ENCODE measurements at regions not wholly inside any gene's neighbourhood (a gene's known extent, or its start where the extent isn't known, plus 50 kb on each side); places are given as distances from the start of the nearest gene placed in this dataset.

DNA sequence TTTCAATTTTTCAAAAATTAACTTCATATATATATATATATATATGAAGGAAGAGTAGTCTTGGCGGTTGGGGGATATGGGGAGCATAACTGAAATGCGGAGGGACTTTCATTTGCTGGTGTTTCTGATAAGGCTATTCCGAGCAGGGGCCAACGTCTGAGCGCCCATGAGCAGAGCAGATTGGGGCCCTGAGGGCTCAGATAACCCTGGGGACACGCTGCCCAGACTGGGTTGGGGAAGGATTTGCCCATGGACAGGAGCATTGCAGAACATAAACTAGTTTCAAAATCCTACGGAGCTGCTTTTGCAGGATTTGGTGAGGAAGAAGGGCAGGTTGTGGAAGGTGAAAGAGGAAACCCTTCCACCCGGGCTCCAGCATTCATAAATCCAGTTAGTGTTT lies 240.2 kb downstream of the IRX1 start:
- Histone ChIP-seq H3K36me3 (ENCODE audit: control insufficient read depth in 2 of 2, insufficient read depth in 2 of 2, low read length in 2 of 2) (no peaks in the 10 kb centered on the region), H3K27me3 (ENCODE audit: control insufficient read depth in 2 of 2, insufficient read depth in 2 of 2, low read length in 2 of 2) (no peaks in the 10 kb centered on the region), H3K27ac (ENCODE audit: low read depth in 2 of 2, low read length in 2 of 2) (no peak overlapping the region), H3K4me3 (ENCODE audit: low read length in 2 of 2) (no peak overlapping the region), H3K9me3 (ENCODE audit: control insufficient read depth in 2 of 2, low read length in 2 of 2) (no peaks in the 10 kb centered on the region), H3K4me1 (ENCODE audit: control insufficient read depth in 2 of 2, insufficient read depth in 2 of 2, low read length in 2 of 2) (no peaks in the 10 kb centered on the region), H3K9ac (ENCODE audit: low read depth in 1 of 2, low read length in 2 of 2) (no peak overlapping the region)

DNA sequence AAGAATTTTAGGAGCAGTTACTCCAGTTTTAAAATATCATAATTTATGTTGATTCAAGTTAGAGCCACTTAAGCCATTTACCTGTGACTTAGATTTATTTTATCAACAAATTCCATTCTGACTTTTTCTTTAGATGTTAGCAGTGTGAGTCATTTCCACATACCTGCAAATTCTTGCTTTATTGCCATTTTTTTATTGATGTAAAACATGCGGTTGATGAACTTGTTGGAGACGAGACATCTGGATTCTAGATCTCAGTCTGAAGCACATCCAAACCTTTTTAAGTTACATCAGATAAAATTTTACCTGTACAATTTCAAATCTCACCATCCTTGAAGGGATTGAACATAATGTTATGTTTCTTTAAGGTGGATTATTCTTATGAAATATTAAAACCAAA lies 240.9 kb downstream of the IRX1 start:
- Histone ChIP-seq H3K27me3 (ENCODE audit: control insufficient read depth in 2 of 2, insufficient read depth in 2 of 2, low read length in 2 of 2) (no peaks in the 10 kb centered on the region), H3K9me3 (ENCODE audit: control insufficient read depth in 2 of 2, low read length in 2 of 2) (no peaks in the 10 kb centered on the region), H3K9ac (ENCODE audit: low read depth in 1 of 2, low read length in 2 of 2) (no peak overlapping the region), H3K36me3 (ENCODE audit: control insufficient read depth in 2 of 2, insufficient read depth in 2 of 2, low read length in 2 of 2) (no peaks in the 10 kb centered on the region), H3K4me3 (ENCODE audit: low read length in 2 of 2) (no peak overlapping the region), H3K27ac (ENCODE audit: low read depth in 2 of 2, low read length in 2 of 2) (no peak overlapping the region), H3K4me1 (ENCODE audit: control insufficient read depth in 2 of 2, insufficient read depth in 2 of 2, low read length in 2 of 2) (no peaks in the 10 kb centered on the region)

DNA sequence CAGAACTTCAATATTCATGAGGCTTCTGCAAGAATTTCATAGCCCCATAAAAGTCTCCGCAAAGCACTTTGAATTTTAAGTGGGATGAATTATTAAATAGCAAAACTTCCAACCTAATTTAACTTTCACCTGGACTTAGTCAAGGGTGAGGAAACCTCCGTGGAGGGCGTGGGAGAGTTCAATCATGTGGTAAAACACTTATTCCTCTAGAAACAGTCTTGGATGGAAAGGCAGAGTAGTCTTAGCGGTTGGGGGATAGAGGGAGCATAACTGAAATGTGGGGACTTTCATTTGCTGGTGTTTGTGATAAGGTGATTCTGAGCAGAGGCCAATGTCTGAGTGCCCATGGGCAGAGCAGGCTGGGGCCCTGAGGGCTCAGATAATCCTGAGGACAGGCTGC lies 241.9 kb downstream of the IRX1 start:
- H3K4me1 ChIP-seq (ENCODE audit: control insufficient read depth in 2 of 2, insufficient read depth in 2 of 2, low read length in 2 of 2): no peaks in the 10 kb centered on the region

DNA sequence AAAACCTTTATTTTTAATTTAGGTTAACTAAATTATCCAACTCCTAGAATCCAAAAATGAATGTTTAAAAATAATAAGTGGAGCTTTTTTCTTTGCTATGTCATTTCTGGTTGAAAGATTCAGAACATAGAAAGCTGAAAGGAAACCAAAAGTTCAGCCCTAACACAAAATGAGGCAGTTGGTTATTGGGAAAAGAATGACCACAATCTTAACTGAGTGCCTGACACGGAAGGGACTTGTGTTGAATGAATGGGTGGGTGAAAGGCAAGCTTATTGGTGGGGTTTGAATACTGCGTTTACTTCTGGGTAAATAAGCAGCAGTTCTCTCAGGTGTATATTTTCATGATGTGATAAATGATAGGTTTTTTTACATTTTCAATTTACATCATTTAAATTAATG lies 243.5 kb downstream of the IRX1 start:
- Histone ChIP-seq H3K9me3 (ENCODE audit: control insufficient read depth in 2 of 2, low read length in 2 of 2) (no peaks in the 10 kb centered on the region), H3K27me3 (ENCODE audit: control insufficient read depth in 2 of 2, insufficient read depth in 2 of 2, low read length in 2 of 2) (no peaks in the 10 kb centered on the region), H3K4me1 (ENCODE audit: control insufficient read depth in 2 of 2, insufficient read depth in 2 of 2, low read length in 2 of 2) (no peaks in the 10 kb centered on the region), H3K9ac (ENCODE audit: low read depth in 1 of 2, low read length in 2 of 2) (no peak overlapping the region), H3K36me3 (ENCODE audit: control insufficient read depth in 2 of 2, insufficient read depth in 2 of 2, low read length in 2 of 2) (no peaks in the 10 kb centered on the region), H3K4me3 (ENCODE audit: low read length in 2 of 2) (no peak overlapping the region), H3K27ac (ENCODE audit: low read depth in 2 of 2, low read length in 2 of 2) (no peak overlapping the region)

More for the DNA sequence above, 241.9 kb downstream of the IRX1 start:
- Histone ChIP-seq H3K9ac (ENCODE audit: low read depth in 1 of 2, low read length in 2 of 2) (no peak overlapping the region), H3K9me3 (ENCODE audit: control insufficient read depth in 2 of 2, low read length in 2 of 2) (no peaks in the 10 kb centered on the region), H3K27me3 (ENCODE audit: control insufficient read depth in 2 of 2, insufficient read depth in 2 of 2, low read length in 2 of 2) (no peaks in the 10 kb centered on the region), H3K27ac (ENCODE audit: low read depth in 2 of 2, low read length in 2 of 2) (no peak overlapping the region), H3K36me3 (ENCODE audit: control insufficient read depth in 2 of 2, insufficient read depth in 2 of 2, low read length in 2 of 2) (no peaks in the 10 kb centered on the region), H3K4me3 (ENCODE audit: low read length in 2 of 2) (no peak overlapping the region)

DNA sequence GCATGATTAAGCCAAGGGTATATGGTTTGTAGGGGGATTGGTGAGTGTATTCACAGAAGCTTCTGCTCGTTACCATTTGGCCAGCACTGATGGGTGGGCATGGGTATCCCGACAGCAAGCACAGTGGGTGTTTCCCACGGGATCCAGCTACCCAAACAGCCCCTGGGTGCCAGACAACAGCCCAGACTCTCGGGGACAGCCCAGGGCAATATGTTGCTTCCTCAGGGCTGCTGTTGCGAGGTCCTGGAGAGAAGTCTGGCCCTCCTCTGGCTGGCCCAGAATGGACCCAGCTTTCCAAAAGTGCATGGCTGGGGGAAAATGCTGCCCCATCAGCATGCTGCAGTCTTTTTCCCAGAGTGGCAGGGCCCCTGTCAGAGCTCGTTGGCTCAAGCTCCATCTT lies 247.0 kb downstream of the IRX1 start:
- Histone ChIP-seq H3K27me3 (ENCODE audit: control insufficient read depth in 2 of 2, insufficient read depth in 2 of 2, low read length in 2 of 2) (no peaks in the 10 kb centered on the region), H3K4me3 (ENCODE audit: low read length in 2 of 2) (no peak overlapping the region), H3K27ac (ENCODE audit: low read depth in 2 of 2, low read length in 2 of 2) (no peak overlapping the region), H3K36me3 (ENCODE audit: control insufficient read depth in 2 of 2, insufficient read depth in 2 of 2, low read length in 2 of 2) (no peaks in the 10 kb centered on the region), H3K9me3 (ENCODE audit: control insufficient read depth in 2 of 2, low read length in 2 of 2) (no peaks in the 10 kb centered on the region), H3K4me1 (ENCODE audit: control insufficient read depth in 2 of 2, insufficient read depth in 2 of 2, low read length in 2 of 2) (no peaks in the 10 kb centered on the region), H3K9ac (ENCODE audit: low read depth in 1 of 2, low read length in 2 of 2) (no peak overlapping the region)

DNA sequence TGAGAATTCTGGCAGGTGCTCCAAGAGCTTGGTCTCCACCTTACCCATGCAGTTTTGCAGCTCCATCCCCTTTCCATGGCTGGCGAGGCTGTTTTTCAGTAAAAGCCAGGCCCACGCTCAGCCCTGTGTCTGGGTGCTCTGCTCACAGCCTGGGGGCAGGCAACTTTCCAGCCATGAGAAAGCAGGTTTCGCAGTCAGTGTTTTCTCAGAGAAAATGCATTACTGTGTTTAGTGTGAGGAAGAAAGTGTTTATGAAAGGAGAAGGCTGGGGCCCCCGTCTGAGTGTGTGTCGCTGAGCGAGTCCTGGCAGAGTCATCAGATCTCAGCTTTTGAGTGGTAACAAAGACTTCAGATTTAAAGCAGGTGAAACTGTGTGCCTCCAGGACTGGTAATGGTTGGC lies 248.1 kb downstream of the IRX1 start:
- H3K4me1 ChIP-seq (ENCODE audit: control insufficient read depth in 2 of 2, insufficient read depth in 2 of 2, low read length in 2 of 2): no peaks in the 10 kb centered on the region
- H3K36me3 ChIP-seq (ENCODE audit: control insufficient read depth in 2 of 2, insufficient read depth in 2 of 2, low read length in 2 of 2): no peaks in the 10 kb centered on the region

DNA sequence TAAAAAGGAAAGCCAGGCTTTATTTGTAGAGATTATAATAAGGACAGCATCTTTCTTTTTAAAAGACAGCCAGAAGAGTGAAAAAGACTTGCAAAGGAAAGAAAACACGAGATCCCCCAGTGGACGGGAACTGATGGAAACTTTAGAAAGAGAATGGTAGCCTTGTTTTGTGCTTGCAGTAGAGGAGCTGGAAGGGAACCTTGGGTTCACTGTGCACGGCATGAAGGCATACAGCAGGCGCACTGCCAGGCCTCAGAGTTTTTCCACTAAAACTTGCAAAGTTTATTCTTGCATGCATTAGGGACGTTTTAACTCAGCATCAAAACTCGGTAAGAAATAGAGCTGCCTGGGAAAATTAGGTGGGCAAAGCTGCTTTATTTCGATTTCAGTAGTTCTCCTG lies 248.6 kb downstream of the IRX1 start:
- Histone ChIP-seq H3K27me3 (ENCODE audit: control insufficient read depth in 2 of 2, insufficient read depth in 2 of 2, low read length in 2 of 2) (no peaks in the 10 kb centered on the region), H3K4me1 (ENCODE audit: control insufficient read depth in 2 of 2, insufficient read depth in 2 of 2, low read length in 2 of 2) (no peaks in the 10 kb centered on the region), H3K4me3 (ENCODE audit: low read length in 2 of 2) (no peak overlapping the region), H3K9me3 (ENCODE audit: control insufficient read depth in 2 of 2, low read length in 2 of 2) (no peaks in the 10 kb centered on the region), H3K9ac (ENCODE audit: low read depth in 1 of 2, low read length in 2 of 2) (no peak overlapping the region), H3K36me3 (ENCODE audit: control insufficient read depth in 2 of 2, insufficient read depth in 2 of 2, low read length in 2 of 2) (no peaks in the 10 kb centered on the region), H3K27ac (ENCODE audit: low read depth in 2 of 2, low read length in 2 of 2) (no peak overlapping the region)

More for the DNA sequence above, 248.1 kb downstream of the IRX1 start:
- Histone ChIP-seq H3K27ac (ENCODE audit: low read depth in 2 of 2, low read length in 2 of 2) (no peak overlapping the region), H3K9me3 (ENCODE audit: control insufficient read depth in 2 of 2, low read length in 2 of 2) (no peaks in the 10 kb centered on the region), H3K27me3 (ENCODE audit: control insufficient read depth in 2 of 2, insufficient read depth in 2 of 2, low read length in 2 of 2) (no peaks in the 10 kb centered on the region), H3K9ac (ENCODE audit: low read depth in 1 of 2, low read length in 2 of 2) (no peak overlapping the region), H3K4me3 (ENCODE audit: low read length in 2 of 2) (no peak overlapping the region)

DNA sequence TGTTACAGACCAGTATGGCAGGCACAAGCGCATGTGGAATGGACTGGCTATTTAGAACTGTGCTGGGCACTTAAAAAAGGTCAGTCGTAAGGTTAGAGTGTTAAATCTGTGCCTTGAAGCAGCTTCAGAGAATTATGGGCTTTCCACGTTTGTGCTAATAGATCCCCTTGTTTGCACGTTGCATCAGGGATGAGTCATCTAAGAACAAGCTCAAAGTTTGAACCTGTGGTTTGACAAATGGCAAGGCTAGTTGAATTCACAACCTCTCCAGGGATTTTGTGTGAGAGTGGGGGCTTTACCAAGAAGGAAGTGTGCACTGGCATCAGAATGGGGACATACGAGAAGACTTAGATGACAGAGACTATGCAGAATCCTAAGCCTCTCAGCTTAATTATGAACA lies 249.6 kb downstream of the IRX1 start:
- Histone ChIP-seq H3K27me3 (ENCODE audit: control insufficient read depth in 2 of 2, insufficient read depth in 2 of 2, low read length in 2 of 2) (no peaks in the 10 kb centered on the region), H3K9me3 (ENCODE audit: control insufficient read depth in 2 of 2, low read length in 2 of 2) (no peaks in the 10 kb centered on the region), H3K36me3 (ENCODE audit: control insufficient read depth in 2 of 2, insufficient read depth in 2 of 2, low read length in 2 of 2) (no peaks in the 10 kb centered on the region), H3K27ac (ENCODE audit: low read depth in 2 of 2, low read length in 2 of 2) (no peak overlapping the region), H3K9ac (ENCODE audit: low read depth in 1 of 2, low read length in 2 of 2) (no peak overlapping the region), H3K4me1 (ENCODE audit: control insufficient read depth in 2 of 2, insufficient read depth in 2 of 2, low read length in 2 of 2) (no peaks in the 10 kb centered on the region), H3K4me3 (ENCODE audit: low read length in 2 of 2) (no peak overlapping the region)

DNA sequence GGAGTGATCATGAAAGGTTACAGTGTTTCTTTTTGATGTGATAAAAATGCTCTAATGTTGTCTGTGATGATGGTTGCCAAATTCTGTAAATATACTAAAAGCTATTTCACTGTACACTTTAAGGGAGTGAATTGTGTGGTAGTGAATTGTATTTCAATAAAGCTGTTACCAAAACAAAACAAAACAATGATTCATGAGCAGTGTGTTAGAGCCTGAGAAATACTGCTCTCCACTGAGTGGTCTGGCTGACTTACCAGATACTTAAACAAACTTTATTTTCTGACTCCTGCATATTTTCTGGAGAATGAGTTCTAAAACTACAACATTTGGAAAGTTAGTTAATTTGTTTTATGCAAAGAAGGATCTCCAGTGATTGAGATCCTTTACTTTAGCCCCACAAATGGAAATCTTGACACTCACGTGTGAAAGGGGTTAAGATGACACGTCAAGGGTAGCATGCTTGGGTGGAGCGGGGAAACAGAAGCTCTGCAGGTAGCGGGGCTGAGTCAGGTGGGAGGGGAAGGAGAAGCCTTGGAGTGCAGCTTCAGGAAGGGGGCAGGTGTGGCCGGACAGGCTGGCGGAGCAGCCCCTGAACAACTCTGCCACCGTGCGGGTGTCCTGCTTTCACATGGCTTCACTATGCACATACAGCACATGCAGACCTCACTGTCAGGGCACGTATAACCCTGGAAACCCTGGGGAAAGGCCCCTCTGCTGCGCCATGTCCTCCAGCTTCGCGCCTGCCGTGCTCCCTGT lies 256.7 kb downstream of the IRX1 start:
- no peak overlapping the region for H3K9ac ChIP-seq (ENCODE audit: low read depth in 1 of 2, low read length in 2 of 2)
- no peak overlapping the region for H3K4me3 ChIP-seq (ENCODE audit: low read length in 2 of 2)
- no peaks in the 10 kb centered on the region for H3K36me3 ChIP-seq (ENCODE audit: control insufficient read depth in 2 of 2, insufficient read depth in 2 of 2, low read length in 2 of 2)
- no peaks in the 10 kb centered on the region for H3K27me3 ChIP-seq (ENCODE audit: control insufficient read depth in 2 of 2, insufficient read depth in 2 of 2, low read length in 2 of 2)
- H3K9me3 ChIP-seq (ENCODE audit: control insufficient read depth in 2 of 2, low read length in 2 of 2): no peaks in the 10 kb centered on the region
- no peaks in the 10 kb centered on the region for H3K4me1 ChIP-seq (ENCODE audit: control insufficient read depth in 2 of 2, insufficient read depth in 2 of 2, low read length in 2 of 2)
- H3K27ac ChIP-seq (ENCODE audit: low read depth in 2 of 2, low read length in 2 of 2): no peak overlapping the region

DNA sequence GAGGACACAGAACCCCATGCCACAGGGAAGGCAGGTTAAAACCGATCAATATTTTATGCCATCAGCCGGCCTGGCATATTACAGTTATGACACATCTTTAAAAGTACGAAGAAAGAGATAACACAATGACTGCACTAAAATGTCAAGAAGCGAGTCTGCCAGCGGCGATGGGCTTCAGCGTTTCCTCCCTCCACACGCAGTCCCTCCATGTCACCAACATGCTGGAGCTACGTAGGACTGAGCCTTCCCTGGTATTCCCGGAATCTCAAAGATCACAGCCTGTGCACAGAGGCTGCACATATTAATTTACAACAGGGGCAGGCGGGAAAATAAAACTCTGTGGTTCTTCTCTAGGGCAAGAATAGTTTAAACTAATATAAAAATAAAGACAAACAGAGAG lies 257.7 kb downstream of the IRX1 start:
- Histone ChIP-seq H3K36me3 (ENCODE audit: control insufficient read depth in 2 of 2, insufficient read depth in 2 of 2, low read length in 2 of 2) (no peaks in the 10 kb centered on the region), H3K9me3 (ENCODE audit: control insufficient read depth in 2 of 2, low read length in 2 of 2) (no peaks in the 10 kb centered on the region), H3K4me1 (ENCODE audit: control insufficient read depth in 2 of 2, insufficient read depth in 2 of 2, low read length in 2 of 2) (no peaks in the 10 kb centered on the region), H3K4me3 (ENCODE audit: low read length in 2 of 2) (no peak overlapping the region), H3K9ac (ENCODE audit: low read depth in 1 of 2, low read length in 2 of 2) (no peak overlapping the region), H3K27ac (ENCODE audit: low read depth in 2 of 2, low read length in 2 of 2) (no peak overlapping the region), H3K27me3 (ENCODE audit: control insufficient read depth in 2 of 2, insufficient read depth in 2 of 2, low read length in 2 of 2) (no peaks in the 10 kb centered on the region)
